SHP77 (cell line): ENCODE measurements at regions not wholly inside any gene's neighbourhood (a gene's known extent, or its start where the extent isn't known, plus 50 kb on each side); places are given as distances from the start of the nearest gene placed in this dataset.
A peak's percentile ranks its signal among the peaks of the same experiment; 100 is the strongest.
"Not testable (repeated sequence)": the region's sequence is repeated elsewhere in the genome, so short reads cannot be mapped to it uniquely, and the experiment has no call there.

ENCODE experiments used
- DNase-seq, 2 experiments: peaks; one replicate each; lab custom pipeline; 2025; lab: John Stamatoyannopoulos, UW

DNA sequence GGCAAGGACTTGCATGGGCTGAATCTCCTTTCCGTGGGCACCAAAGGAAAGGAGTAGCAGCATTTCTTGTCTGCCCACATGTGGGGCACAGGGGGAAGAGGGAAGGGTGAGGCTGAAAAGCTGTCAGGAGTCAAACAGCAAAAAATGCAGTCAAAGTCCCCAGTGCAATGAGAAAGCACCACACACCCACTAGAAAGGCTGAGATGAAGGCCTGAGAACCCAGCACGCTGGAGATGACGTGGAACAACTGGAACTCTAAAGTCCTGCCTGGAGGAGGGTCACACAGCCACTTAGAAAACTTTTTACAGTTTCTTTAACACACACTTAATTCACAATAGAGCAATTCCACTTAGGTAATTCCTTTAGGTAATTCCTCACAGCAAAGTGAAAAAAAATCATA, 94.6 kb upstream of the IGFBPL1 start:
- no peak for DNase-seq

DNA sequence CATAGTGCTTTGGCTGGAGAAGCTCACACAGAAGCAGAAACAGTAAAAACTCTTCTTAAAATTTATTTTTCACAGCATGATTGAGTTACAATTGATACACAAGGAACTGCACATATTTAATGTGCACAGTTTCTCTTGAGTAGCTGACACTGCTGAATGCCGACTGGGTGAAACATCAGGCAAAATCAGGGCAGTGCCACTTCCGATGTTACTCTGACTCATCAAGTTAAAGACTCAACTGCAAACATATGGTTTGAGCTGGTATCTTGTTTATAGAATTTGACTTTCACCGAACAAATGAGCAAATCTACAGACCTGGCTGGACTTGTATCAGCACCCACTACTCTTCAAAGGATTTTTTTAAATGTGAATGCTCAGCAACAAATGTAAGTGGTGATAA, 92.0 kb upstream of the IGFBPL1 start:
- DNase-seq: not testable (repeated sequence)

DNA sequence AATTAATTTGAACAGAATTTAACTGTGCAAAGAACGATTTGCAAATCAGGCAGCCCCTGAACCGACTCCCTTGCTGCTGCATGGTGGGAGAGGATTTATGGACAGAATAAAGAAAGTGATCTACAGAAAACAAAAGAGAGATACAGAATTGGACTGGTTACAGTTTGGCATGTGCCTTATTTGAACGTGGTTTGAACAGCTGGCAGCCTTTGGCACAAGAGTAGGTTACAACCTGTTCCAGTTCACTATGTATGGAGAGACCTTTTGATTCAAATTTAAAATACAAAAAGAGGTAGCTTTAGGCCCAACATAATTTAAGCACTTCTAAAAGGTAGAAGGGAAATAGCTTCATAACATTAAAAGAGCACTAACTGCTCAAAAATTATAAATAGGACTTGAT, 90.8 kb upstream of the IGFBPL1 start:
- peak in 1 of 2 experiments; percentile 3 for DNase-seq

DNA sequence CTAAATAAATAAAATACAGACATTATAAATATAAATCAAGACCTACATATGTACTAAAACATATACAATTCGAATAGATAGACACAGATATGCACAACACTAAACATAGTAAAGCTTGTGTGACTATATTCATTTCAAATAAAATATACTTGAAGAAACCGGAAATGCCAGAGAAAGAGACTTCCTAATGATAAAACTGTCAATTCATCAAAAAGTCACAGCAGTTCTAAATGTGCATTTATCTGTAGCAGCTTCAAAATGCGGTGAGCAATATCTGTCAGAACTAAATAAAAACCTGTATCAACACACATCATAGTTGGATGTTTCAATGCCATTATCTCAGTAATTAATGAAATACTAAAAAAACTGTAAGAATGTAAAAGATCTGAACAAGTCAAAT, 86.1 kb upstream of the IGFBPL1 start:
- not testable (repeated sequence) for DNase-seq

DNA sequence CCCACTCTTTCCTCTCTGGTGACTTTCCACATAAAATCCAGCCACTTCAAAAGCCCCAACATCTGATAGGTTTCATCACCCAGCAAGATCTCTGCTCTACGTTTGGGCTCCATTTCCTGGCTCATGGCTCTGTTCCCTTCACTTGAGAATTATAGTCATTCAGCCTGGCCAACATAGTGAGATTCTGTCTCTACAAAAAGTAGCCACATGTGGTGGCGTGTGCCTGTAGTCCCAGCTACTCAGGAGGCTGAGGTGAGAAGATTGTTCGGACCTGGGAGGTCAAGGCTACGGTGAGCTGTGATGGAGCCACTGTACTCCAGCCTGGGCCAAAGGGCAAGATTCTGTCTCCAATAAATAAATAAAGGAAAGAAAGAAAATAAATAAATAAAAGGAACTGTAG, 83.3 kb upstream of the IGFBPL1 start:
- no peak for DNase-seq

DNA sequence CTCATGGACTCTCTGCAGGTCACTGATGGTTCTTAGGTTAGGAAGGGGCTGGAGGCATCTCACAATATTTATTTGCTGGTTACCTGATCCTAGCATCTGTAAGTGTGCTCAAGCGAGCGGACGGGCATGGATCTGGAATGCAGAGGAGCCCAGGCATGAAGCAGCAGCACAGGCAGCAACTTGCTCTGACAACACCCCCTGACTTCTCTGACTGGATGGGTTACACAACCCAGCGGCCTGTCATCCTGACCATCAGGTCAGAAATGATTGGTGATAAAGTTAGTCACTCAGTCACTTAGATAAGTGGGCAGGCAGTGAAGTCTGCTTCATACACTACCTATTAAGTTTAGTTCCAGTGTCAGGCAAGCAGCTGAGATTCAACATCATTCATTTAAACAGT, 75.9 kb upstream of the IGFBPL1 start:
- DNase-seq: not testable (repeated sequence)

DNA sequence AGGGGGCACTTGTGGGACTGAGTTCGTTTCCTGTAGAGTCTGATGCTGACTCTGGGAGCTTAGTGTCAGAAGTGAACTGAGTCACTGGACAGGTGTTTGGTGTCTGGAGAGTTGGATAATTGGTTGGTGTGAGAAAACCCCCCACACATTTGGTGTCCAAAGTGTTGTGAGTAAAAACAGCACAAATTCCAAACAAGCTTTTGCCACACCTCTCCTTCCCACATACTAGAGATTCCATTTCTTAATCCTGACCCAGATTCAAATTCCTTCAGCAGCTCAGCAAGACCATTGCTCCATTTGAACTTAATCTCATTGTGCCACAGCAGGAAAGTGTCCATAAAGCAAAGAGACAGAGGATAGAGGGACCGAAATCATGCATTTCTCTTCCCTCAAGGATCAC, 74.3 kb upstream of the IGFBPL1 start:
- not testable (repeated sequence) for DNase-seq

DNA sequence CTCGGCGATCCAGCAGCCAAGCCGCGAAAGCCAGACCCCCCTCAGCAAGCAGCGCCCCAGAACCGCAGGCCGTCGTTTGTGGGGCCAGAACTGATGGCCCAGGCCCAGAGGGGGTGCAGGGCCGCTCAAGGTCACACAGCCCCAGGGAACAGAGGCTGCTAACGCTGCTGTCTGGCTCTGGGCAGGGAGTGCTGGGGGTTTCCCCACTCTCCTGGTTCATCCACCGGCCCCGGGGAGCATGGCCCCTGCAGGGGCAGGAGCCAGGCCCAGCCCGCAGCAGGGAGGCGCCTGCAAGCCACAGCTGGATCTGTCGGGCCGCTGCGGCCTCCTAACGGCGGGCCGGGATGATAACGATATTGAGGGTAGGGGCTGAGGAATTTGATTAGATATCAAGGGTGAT, 64.8 kb upstream of the IGFBPL1 start:
- DNase-seq: no peak

DNA sequence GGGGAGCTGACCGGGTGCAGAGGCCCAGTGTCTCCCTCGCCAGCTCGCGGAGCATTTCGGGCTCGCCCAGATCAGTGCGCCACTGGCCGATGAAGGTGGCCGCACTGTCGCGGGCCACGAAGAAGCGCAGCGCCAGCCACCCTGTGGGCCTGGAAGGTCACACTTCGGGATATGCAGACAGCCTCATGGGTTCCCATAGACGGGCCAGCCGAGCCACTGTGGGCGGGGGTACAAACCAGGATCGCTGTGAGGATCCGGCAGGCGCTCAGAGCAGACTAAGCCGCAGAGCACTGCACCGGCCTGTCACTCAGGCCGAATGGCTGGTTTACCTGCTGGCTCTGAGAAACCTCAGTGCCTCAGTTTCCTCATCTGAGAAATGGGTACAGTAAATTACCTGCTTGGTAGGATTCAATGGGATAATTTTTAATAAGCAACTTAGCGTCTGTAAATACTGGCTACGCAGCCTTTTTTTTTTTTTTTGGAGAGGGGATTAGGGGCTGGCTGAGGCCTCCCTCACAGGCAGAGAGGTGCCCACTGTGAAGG, 64.0 kb upstream of the IGFBPL1 start:
- no peak for DNase-seq

DNA sequence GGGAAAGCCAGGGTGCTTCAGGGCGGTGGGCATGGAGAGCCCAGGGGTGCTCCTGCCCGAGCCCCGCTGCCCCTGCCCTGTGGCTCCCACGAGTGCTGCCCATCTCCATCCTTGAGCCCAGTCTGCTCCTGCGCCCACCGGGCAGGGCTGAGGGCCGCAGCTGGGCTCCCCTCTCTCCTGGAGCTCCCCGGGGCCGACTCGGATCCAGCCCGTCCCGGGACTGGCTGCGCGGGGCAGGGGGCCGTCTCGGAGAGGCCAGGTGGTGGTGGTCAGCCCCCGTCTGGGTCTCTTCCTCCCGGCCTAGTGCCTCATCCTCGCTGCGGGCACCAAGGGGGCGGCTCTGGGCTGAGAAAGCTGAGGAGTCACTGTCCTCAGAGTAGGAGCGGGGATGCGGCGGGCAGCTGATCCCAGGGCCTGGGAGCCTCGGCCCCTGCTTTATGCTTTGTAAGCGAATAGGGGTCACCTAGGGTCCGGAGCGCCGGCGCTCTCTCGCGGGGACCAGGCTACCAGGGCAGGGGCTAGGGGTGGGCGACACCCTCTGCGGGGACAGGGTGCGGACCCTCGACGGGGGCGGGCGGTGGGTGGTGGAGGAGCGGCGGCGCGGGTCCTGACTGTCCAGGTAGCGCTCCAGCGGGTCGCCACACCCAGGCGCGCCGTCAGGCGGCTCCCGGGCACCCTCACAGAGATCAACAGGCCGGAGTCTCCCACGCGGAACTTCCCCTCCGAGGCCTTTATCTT, 63.3 kb upstream of the IGFBPL1 start:
- not testable (repeated sequence) for DNase-seq

DNA sequence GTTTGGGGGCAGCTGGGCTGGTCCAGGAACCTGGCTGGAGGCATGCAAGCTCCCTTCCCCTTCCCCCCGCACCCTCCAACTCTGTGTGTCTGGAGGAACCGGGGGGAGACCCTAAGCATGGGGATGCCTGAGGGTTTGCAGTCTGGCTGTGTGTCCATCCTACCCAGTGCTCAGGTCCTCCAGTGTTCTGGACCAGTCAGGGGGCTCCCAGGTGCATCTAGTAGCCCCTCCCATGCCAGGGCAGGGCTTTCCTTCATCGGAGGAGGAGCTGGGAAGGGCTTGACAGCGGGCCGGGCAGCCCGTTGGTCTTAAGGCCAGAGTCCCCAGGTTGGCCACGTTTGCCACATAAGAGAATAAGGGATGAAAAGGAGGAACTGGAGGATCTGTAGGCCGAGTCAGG, 62.6 kb upstream of the IGFBPL1 start:
- DNase-seq: no peak

DNA sequence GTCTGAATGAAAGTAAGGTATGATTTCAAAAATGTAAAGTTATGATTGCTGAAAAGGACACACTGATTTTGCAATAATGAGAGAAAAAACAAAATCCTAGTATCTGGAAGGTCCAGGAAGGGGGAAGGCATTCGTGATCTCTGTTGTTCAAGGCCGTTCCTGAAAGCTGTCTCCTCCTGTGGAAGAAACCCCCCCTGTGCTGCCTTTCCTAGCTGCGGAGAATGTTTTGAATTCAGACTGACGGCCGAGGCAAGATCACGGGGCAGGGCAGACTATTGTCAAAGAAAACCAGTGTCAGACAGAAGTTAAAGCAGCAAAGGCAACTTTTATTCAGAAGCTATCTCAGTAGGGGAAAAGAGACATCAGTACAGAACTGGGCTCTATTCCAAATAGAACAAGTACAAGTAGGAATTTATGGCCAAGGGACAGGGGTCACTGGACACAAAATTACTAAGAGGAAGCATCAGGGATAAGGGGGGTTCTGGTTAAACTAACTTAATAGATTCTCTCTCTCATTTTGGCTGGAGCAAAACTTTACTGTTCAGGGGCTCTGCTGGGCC, 61.9 kb upstream of the IGFBPL1 start:
- no peak for DNase-seq

DNA sequence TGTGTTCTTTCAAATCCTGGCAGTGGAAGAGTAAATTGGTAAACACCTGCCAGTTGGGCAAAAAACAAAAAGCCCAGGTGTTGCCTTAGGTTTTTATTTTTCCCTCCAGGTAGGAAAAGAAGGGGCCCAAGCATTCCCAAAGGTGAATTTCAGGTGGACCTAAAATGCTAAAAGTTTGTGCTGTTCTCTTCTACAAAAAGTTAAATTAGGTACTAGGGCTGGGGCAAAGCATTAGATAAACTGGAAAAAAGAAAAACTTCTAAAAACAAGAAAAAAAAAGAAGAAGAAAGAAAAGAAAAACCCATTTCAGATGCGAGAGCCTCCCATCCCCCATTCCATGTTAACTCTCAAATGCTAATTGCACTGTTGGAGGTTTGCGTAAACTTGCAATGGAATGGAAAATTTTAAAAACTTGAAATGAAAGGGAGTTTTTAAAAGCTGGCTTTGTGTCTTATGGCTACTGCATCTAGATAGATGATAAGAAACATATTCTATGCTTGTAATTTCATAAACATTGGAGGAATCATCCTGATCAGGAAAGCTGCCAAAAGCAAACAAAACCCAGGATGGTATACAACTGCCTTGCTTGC, 59.9 kb upstream of the IGFBPL1 start:
- not testable (repeated sequence) for DNase-seq

DNA sequence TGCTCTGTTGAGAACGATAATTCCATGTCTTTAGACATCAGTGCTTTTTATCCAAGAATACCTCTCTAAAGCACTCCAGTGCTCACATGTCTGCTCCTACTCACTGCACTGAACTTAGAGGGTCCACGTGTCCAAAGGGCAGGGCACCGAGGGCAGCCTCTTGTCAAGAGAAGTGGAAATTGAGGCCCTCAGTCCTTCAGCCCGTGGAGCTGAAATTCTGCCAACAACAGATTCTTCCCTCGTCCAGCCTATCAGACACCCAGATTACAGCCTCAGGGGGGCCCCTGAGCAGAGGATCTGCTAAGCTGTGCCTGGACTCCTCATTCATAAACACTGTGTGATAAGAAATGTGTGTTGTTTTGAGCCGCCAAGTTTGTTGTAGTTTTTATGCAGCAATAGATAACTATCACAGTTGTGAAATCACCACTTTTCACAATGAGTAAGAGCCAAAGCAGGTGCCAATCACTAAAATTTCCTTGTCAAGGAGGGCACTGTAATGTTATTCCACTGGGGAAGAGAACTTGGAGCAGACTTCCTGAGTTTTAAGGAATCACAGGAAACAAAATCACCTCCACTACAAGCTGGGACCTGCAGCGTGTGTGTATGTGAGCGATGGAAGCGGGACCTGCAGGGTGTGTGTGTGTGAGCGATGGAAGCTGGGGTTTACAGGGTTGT, 58.8 kb upstream of the IGFBPL1 start:
- DNase-seq: no peak

DNA sequence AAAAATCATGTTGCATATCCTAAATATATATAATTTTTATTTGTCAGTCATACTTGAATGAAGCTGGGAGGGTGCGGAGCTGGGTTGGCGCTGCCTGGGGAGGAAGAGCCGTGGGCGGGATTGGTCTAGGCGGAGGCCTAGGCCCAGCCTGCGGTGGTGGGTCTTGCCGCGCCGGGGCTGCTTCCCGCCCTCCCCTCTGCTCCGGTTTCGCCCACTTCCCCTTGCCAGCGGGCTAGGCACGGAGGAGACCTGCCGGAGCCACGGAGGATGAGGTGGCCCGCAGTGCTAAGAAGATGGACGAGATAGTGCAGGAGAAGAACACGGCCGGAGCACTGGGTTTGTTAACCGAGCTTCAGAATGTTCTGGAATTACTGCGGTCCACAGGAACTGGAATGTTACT, 54.0 kb upstream of the IGFBPL1 start:
- no peak for DNase-seq

DNA sequence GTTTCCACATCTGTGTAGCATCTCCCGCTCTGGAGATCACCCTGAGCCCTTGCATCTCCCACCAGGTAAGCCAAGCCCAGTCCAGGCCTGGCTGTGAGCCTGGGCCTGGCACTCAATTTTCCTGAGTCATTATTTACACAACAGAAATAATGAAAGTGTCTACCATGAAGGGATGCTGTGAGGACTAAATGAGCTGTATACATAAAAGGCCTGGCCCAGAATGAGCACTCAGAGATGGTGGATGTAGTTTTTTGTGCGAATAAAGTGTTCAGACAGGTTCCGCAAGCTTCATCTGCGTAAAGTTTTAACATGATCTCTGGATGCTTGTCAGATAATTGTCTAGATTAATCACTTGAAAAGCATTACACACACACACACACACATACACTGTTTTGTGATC, 50.2 kb upstream of the IGFBPL1 start:
- peak; percentile 1 to 43 for DNase-seq
